ENCODE measurements at regions not wholly inside any gene's neighbourhood (a gene's known extent, or its start where the extent isn't known, plus 50 kb on each side); places are given as distances from the start of the nearest gene placed in this dataset.

DNA sequence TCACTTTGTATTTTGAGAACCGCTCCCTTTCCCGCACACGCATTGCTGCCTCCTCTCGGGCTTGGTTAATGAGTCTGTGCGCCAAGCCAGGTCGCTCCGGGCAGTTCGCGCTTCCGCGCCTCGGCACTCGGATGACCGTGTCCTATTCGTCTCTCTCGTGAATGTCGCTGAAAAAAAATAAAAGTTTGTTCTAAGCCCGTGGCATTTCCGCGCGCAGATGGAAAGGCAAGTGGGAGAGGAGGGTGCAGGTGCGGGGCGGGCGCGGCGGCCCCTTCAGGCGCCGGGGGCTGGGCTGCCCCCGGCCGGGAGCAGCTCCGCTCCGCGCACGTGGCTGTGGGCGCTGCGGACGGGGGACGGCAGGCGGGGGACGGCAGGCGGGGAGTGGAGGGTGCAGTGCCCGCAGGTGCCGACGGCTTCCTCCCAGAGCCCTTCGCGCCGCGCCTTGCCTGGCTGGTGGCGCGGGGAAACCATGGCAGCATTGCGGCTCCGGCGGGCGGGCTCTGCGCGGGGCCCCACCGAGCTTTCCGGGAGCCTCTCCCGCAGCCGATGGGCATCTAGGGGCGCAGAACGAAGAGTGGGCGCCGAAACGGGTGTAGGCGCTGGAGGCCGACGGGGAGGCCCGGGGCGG is 159.6 kb upstream of the SIX2 start:
- H3K9me3 Mint-ChIP-seq = no peaks in the 10 kb centered on the region

DNA sequence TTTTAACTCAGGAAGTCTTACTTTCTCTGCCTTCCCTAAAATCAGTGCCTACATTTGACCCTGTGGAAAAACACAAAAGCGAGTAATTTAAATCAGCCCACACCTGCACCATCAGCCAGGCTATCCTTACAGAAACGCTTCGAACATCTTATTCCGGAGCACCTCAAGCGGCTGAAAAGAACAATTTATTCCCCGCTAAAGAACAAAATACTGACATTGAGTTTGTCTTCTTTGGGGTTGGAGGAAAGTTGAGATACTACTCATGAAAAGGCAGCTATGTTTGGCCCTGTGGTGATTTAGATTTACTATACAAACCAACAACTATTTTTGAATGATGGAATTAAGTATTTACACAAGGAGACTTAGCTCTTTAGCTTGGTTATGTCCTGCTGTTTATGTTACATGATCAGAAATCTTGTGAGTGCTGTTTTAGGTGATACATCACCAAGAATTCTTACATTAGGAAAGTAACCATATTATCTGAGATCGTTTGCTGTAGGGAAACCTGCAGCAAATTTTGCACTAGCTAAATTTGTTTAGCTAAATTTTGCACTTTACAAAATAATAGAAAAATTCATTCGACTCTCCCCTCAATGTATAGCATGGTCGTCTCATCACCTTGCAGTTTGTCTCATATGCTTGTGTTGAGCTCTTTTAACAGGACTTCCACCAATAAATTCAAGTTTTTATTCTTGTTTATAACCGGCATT is 158.8 kb upstream of the SIX2 start:
- H3K27me3 Mint-ChIP-seq = peaks cover 84% of the 10 kb centered on the region
- DNase-seq = no peak
- no peaks in the 10 kb centered on the region for H3K36me3 Mint-ChIP-seq (ENCODE audit: low read depth)
- no peak overlapping the region for H3K27ac Mint-ChIP-seq
- peak overlapping the region; percentile 61 for H3K4me3 Mint-ChIP-seq
- no peaks in the 10 kb centered on the region for H3K9me3 Mint-ChIP-seq
- peaks cover 13% of the 10 kb centered on the region for H3K4me1 Mint-ChIP-seq (ENCODE audit: low read depth)

More for the DNA sequence above, 159.6 kb upstream of the SIX2 start:
- Mint-ChIP-seq H3K27ac (peak overlapping the region; percentile 52), H3K36me3 (ENCODE audit: low read depth) (no peaks in the 10 kb centered on the region), H3K4me1 (ENCODE audit: low read depth) (peaks cover 13% of the 10 kb centered on the region), H3K4me3 (peak overlapping the region; percentile 61), H3K27me3 (peaks cover 84% of the 10 kb centered on the region)
- no peak for DNase-seq

DNA sequence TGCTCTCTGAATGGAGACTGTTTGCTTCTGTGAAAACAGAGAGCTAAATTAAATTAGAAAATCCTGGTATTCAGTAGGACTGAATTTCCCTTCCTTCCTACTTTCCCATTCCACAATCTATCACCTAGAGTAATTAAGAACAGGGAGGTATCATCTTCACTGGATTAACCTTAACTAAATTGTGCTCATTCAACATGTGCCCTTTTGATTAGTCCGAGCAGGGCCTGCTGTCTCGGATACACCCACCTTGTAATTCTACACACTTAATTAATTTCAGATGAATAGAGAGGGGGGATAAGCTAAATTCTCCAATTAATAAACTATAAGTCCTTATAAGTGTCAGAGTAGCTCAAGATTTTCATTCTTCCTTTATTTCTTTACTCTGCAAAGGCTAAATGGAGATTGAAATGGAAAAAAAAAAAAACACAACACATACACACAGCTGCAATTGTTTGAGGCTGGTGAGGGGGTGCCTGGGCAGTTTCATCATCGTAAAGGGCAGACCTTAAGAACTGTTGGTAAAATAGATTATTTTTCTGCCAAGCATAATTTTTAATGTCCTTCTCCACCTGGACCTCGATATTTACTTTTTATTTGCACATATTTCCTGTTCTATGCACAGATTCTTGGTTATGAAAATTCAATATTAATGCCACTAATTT is 157.1 kb upstream of the SIX2 start:
- no peak for DNase-seq
- no peak overlapping the region for H3K4me3 Mint-ChIP-seq
- H3K4me1 Mint-ChIP-seq (ENCODE audit: low read depth) = peaks cover 13% of the 10 kb centered on the region
- no peaks in the 10 kb centered on the region for H3K9me3 Mint-ChIP-seq
- peaks cover 84% of the 10 kb centered on the region for H3K27me3 Mint-ChIP-seq
- no peaks in the 10 kb centered on the region for H3K36me3 Mint-ChIP-seq (ENCODE audit: low read depth)
- no peak overlapping the region for H3K27ac Mint-ChIP-seq

DNA sequence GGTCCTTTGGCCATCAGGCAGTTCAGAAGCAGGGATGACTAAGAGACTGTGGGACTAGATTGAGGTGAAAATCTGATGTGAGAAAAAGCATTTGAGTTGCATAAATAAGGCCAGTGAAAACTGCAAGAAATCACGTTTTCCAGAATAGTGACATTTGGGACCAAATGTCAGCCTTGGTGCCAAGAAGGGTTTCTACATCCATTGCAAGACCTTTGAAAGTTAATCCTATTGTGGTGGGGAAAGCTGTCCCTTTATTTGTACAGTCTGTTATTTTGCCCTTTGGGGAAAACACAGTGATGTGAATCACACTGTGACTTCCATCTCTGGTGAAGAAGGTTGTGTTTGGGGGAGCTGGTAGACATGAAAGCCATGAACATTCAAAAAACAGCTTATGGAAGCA is 153.5 kb upstream of the SIX2 start:
- peaks cover 72% of the 10 kb centered on the region for H3K27me3 Mint-ChIP-seq

GRCh38 chr2:45156605-45157004 is 147.4 kb upstream of the SIX2 start:
- H3K27me3 Mint-ChIP-seq = peaks cover 33% of the 10 kb centered on the region
- H3K4me1 Mint-ChIP-seq (ENCODE audit: low read depth) = no peaks in the 10 kb centered on the region

More for the DNA sequence above, 153.5 kb upstream of the SIX2 start:
- Mint-ChIP-seq H3K27ac (no peak overlapping the region), H3K4me3 (no peak overlapping the region), H3K36me3 (ENCODE audit: low read depth) (no peaks in the 10 kb centered on the region), H3K4me1 (ENCODE audit: low read depth) (no peaks in the 10 kb centered on the region), H3K9me3 (no peaks in the 10 kb centered on the region)
- DNase-seq = no peak

DNA sequence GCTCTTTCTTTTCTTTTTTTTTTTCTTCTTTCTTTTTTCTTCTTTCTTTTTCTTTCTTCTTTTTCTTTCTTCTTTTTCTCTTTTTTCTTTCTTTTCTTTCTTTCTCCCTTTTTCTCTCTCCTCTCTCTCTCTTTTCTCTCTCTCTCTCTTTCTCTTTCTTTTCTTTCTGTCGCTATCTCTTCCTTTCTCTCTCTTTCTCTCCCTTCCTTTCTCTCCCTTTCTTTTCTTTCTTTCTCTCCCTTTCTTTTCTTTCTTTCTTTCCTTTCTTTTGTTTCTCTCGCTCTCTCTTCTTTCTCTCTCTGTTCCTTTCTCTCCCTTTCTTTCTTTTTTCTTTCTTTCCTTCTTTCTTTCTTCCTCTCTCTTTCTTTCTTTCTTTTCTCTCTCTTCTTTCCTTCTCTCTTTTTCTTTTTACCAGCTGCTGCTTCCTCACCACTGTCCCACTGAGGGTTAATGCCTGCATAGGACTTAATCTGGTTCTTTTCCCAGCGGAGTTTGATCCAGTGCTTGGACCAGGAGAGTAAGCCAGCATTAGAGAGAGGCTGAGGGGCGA is 145.4 kb upstream of the SIX2 start:
- no peak overlapping the region for H3K4me3 Mint-ChIP-seq
- peaks cover 24% of the 10 kb centered on the region for H3K27me3 Mint-ChIP-seq
- no peaks in the 10 kb centered on the region for H3K4me1 Mint-ChIP-seq (ENCODE audit: low read depth)
- H3K36me3 Mint-ChIP-seq (ENCODE audit: low read depth) = no peaks in the 10 kb centered on the region
- no peak overlapping the region for H3K27ac Mint-ChIP-seq
- no peak for DNase-seq
- H3K9me3 Mint-ChIP-seq = no peaks in the 10 kb centered on the region

More at GRCh38 chr2:45156605-45157004, 147.4 kb upstream of the SIX2 start:
- no peak overlapping the region for H3K27ac Mint-ChIP-seq
- no peaks in the 10 kb centered on the region for H3K36me3 Mint-ChIP-seq (ENCODE audit: low read depth)
- no peak for DNase-seq
- no peak overlapping the region for H3K4me3 Mint-ChIP-seq
- no peaks in the 10 kb centered on the region for H3K9me3 Mint-ChIP-seq

DNA sequence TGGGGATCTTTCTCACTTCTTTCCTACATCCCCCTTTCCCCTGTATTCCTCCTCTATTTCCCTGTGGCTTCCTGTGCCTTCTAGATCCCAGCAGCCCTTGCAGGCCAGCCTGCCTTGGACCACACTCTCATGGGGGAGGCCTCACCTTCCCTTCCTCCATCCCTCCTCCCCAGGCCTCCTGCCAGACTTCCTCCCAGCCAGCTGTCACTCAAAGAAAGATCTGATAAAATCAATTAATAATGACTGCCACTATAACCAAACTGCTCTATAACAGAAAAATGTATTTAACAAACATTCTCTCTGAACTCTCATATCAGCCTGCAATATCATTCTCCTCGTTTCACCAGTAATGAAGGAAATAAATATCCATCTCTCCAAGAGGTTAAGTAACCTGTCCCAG is 144.9 kb upstream of the SIX2 start:
- no peaks in the 10 kb centered on the region for H3K36me3 Mint-ChIP-seq (ENCODE audit: low read depth)
- no peaks in the 10 kb centered on the region for H3K4me1 Mint-ChIP-seq (ENCODE audit: low read depth)
- H3K27ac Mint-ChIP-seq = no peak overlapping the region
- H3K27me3 Mint-ChIP-seq = peaks cover 25% of the 10 kb centered on the region
- H3K4me3 Mint-ChIP-seq = no peak overlapping the region
- no peaks in the 10 kb centered on the region for H3K9me3 Mint-ChIP-seq
- no peak for DNase-seq

- Mint-ChIP-seq H3K27ac (no peak overlapping the region), H3K27me3 (peaks cover 27% of the 10 kb centered on the region), H3K4me3 (no peak overlapping the region), H3K9me3 (peaks cover 2% of the 10 kb centered on the region), H3K36me3 (ENCODE audit: low read depth) (no peaks in the 10 kb centered on the region), H3K4me1 (ENCODE audit: low read depth) (no peaks in the 10 kb centered on the region)
- no peak for DNase-seq
These were observed 143.9 kb upstream of the SIX2 start for GRCh38 chr2:45153121-45153520.

GRCh38 chr2:45152691-45153090 is 143.4 kb upstream of the SIX2 start:
- H3K27me3 Mint-ChIP-seq = peaks cover 24% of the 10 kb centered on the region
- no peak overlapping the region for H3K27ac Mint-ChIP-seq
- no peak overlapping the region for H3K4me3 Mint-ChIP-seq
- DNase-seq = no peak
- H3K9me3 Mint-ChIP-seq = peaks cover 2% of the 10 kb centered on the region
- no peaks in the 10 kb centered on the region for H3K4me1 Mint-ChIP-seq (ENCODE audit: low read depth)
- no peaks in the 10 kb centered on the region for H3K36me3 Mint-ChIP-seq (ENCODE audit: low read depth)

DNA sequence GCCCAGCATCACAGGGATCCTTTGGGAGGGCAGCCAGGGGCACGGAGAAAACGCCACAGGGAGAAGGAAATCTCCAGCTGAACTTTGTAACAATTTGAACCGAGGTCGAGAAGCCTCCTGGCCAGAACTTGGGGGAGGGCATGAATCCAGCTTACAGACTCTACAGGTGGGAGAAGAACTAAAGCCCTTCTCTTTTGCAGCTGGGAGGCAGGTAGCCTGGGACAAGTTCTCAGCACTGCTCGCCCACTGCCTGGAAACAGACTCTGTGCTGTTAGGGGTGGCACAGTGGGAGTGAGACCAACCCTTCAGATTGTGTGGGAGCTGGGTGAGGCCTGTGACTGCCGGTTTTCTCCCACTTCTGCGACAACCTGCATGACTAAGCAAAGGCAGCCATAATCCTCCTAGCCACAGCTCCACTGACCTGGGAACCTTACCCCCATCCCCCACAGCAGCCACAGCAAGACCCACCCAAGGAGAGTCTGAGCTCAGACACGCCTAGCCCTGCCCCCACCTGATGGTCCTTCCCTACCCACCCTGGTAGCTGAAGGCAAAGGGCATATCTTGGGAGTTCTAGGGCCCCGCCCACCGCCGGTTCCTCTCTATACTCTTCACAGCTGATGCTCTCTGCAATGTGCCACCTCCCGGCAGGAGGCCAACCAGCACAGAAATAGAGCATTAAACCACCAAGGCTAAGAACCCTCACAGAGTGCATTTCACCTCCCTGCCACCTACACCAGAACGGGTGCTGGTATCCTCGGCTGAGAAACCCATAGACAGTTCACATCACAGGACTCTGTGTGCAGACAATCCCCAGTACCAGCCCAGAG is 136.0 kb upstream of the SIX2 start:
- no peaks in the 10 kb centered on the region for H3K36me3 Mint-ChIP-seq (ENCODE audit: low read depth)
- H3K4me3 Mint-ChIP-seq = no peak overlapping the region
- H3K9me3 Mint-ChIP-seq = peaks cover 2% of the 10 kb centered on the region
- no peaks in the 10 kb centered on the region for H3K4me1 Mint-ChIP-seq (ENCODE audit: low read depth)
- H3K27me3 Mint-ChIP-seq = peaks cover 67% of the 10 kb centered on the region
- no peak for DNase-seq
- H3K27ac Mint-ChIP-seq = no peak overlapping the region

GRCh38 chr2:45141883-45142866 is 132.9 kb upstream of the SIX2 start:
- Mint-ChIP-seq H3K36me3 (ENCODE audit: low read depth) (no peaks in the 10 kb centered on the region), H3K27me3 (peaks cover 59% of the 10 kb centered on the region), H3K9me3 (no peaks in the 10 kb centered on the region), H3K4me3 (no peak overlapping the region), H3K27ac (no peak overlapping the region), H3K4me1 (ENCODE audit: low read depth) (no peaks in the 10 kb centered on the region)
- DNase-seq = no peak

GRCh38 chr2:45140675-45141074 is 131.4 kb upstream of the SIX2 start:
- H3K27ac Mint-ChIP-seq = no peak overlapping the region
- peaks cover 62% of the 10 kb centered on the region for H3K27me3 Mint-ChIP-seq
- no peak overlapping the region for H3K4me3 Mint-ChIP-seq
- no peaks in the 10 kb centered on the region for H3K4me1 Mint-ChIP-seq (ENCODE audit: low read depth)
- no peak for DNase-seq
- no peaks in the 10 kb centered on the region for H3K9me3 Mint-ChIP-seq
- H3K36me3 Mint-ChIP-seq (ENCODE audit: low read depth) = no peaks in the 10 kb centered on the region

GRCh38 chr2:45138904-45139303 is 129.7 kb upstream of the SIX2 start:
- Mint-ChIP-seq H3K4me1 (ENCODE audit: low read depth) (no peaks in the 10 kb centered on the region), H3K27ac (no peak overlapping the region), H3K27me3 (peaks cover 47% of the 10 kb centered on the region)

More at GRCh38 chr2:45138904-45139303, 129.7 kb upstream of the SIX2 start:
- no peak overlapping the region for H3K4me3 Mint-ChIP-seq
- no peaks in the 10 kb centered on the region for H3K36me3 Mint-ChIP-seq (ENCODE audit: low read depth)
- H3K9me3 Mint-ChIP-seq = no peaks in the 10 kb centered on the region
- no peak for DNase-seq

Data from activated T-cell treated with anti-CD3 and anti-CD28 coated beads, Interleukin-2, amount 50 U/mL, for 24 hours (primary cell).